Lower leg skin (tissue), 3 donors: ENCODE measurements at regions not wholly inside any gene's neighbourhood (a gene's known extent, or its start where the extent isn't known, plus 50 kb on each side); places are given as distances from the start of the nearest gene placed in this dataset.

Source experiments
- CTCF ChIP-seq, 3 donors: fragments of 450-650 bp; IDR thresholded peaks; one replicate each; pipeline ENCODE4 v1.5.1; 2016; ENCODE audit warnings: antibody characterized with exemption in 3 of 3, mild to moderate bottlenecking in 3 of 3, moderate library complexity in 2 of 3
- POLR2A ChIP-seq, 2 donors: fragments of 450-650 bp; IDR thresholded peaks; one replicate each; pipeline ENCODE4 v1.6.1; 2016 to 2017; ENCODE audit warnings: antibody characterized with exemption in 2 of 2, mild to moderate bottlenecking in 1 of 2, moderate library complexity in 1 of 2

GRCh38 chr20:39773380-39774000 is 811.3 kb downstream of the DHX35 start:
- TF ChIP-seq CTCF (IDR thresholded peaks at IDR 0.05) = no peak
- no peak for TF ChIP-seq POLR2A (IDR thresholded peaks at IDR 0.05)
